T1000 (cell line): ENCODE measurements at regions not wholly inside any gene's neighbourhood (a gene's known extent, or its start where the extent isn't known, plus 50 kb on each side); places are given as distances from the start of the nearest gene placed in this dataset.

Experiments used
- DNase-seq: peaks from one replicate; lab custom pipeline; 2025; ENCODE audit warnings: mixed read lengths; lab: John Stamatoyannopoulos, UW

GRCh38 chr10:78274491-78274890 is 240.8 kb downstream of the RPS24 start:
- no peak for DNase-seq

GRCh38 chr10:78276139-78276538 is 242.5 kb downstream of the RPS24 start:
- DNase-seq, result no peak

GRCh38 chr10:78277314-78278057 is 243.8 kb downstream of the RPS24 start:
- no peak for DNase-seq

- no peak for DNase-seq
Observed at GRCh38 chr10:78278058-78278404, 244.4 kb downstream of the RPS24 start.

GRCh38 chr10:78279756-78280155 is 246.1 kb downstream of the RPS24 start:
- no peak for DNase-seq

- no peak for DNase-seq
Observed at GRCh38 chr10:78280604-78281003, 246.9 kb downstream of the RPS24 start.

- DNase-seq, result no peak
Observed at GRCh38 chr10:78281627-78282026, 248.0 kb downstream of the RPS24 start.

- DNase-seq, result no peak
Observed at GRCh38 chr10:78283069-78283682, 249.5 kb downstream of the RPS24 start.

GRCh38 chr10:78284381-78284780 is 250.7 kb downstream of the RPS24 start:
- DNase-seq, result no peak

- DNase-seq, result no peak
Observed at GRCh38 chr10:78285226-78285625, 251.6 kb downstream of the RPS24 start.

- no peak for DNase-seq
Observed at GRCh38 chr10:78286186-78286585, 252.5 kb downstream of the RPS24 start.

- DNase-seq, result no peak
Observed at GRCh38 chr10:78286668-78287067, 253.0 kb downstream of the RPS24 start.

- no peak for DNase-seq
Observed at GRCh38 chr10:78287618-78288017, 254.0 kb downstream of the RPS24 start.

GRCh38 chr10:78288663-78289062 is 255.0 kb downstream of the RPS24 start:
- DNase-seq, result no peak

- DNase-seq, result no peak
Observed at GRCh38 chr10:78290131-78290750, 256.6 kb downstream of the RPS24 start.

GRCh38 chr10:78291722-78292121 is 258.1 kb downstream of the RPS24 start:
- DNase-seq, result no peak

GRCh38 chr10:78292250-78292981 is 258.8 kb downstream of the RPS24 start:
- DNase-seq, result no peak

- no peak for DNase-seq
Observed at GRCh38 chr10:78292982-78293865, 259.6 kb downstream of the RPS24 start.

- no peak for DNase-seq
Observed at GRCh38 chr10:78295242-78295641, 261.6 kb downstream of the RPS24 start.

- no peak for DNase-seq
Observed at GRCh38 chr10:78296785-78297184, 263.1 kb downstream of the RPS24 start.

- no peak for DNase-seq
Observed at GRCh38 chr10:78297997-78298396, 264.3 kb downstream of the RPS24 start.

GRCh38 chr10:78298835-78299234 is 265.2 kb downstream of the RPS24 start:
- DNase-seq, result no peak
